Testis (tissue), 2 donors: ENCODE measurements at regions not wholly inside any gene's neighbourhood (a gene's known extent, or its start where the extent isn't known, plus 50 kb on each side); places are given as distances from the start of the nearest gene placed in this dataset.

Experiments used
- DNase-seq: peaks from one replicate; pipeline ENCODE4 v3.0.0-alpha.2; 2019
- H3K27ac ChIP-seq, 2 donors: fragments of 200-600 bp; sonication (generic); one replicate each; pipeline ENCODE4 v1.5.1; 2019
- H3K27me3 ChIP-seq: fragments of 200-600 bp; sonication (generic); one replicate; pipeline ENCODE4 v1.5.1; 2019
- H3K36me3 ChIP-seq: fragments of 200-600 bp; sonication (generic); one replicate; pipeline ENCODE4 v1.5.1; 2017; ENCODE audit warnings: low read depth; ENCODE audit errors: missing control alignments
- H3K4me1 ChIP-seq: fragments of 200-600 bp; sonication (generic); one replicate; pipeline ENCODE4 v1.5.1; 2019
- H3K4me3 ChIP-seq, 2 donors: fragments of 200-600 bp; sonication (generic); one replicate each; pipeline ENCODE4 v1.5.1; 2017 to 2019
- H3K9me3 ChIP-seq: fragments of 200-600 bp; sonication (generic); one replicate; pipeline ENCODE4 v1.5.1; 2017
- POLR2A ChIP-seq: fragments of 450-650 bp; IDR thresholded peaks from one replicate; pipeline ENCODE4 v1.6.1; 2017; ENCODE audit warnings: antibody characterized with exemption, mild to moderate bottlenecking, moderate library complexity
- WGBS, 2 donors: methylation state at CpG; one replicate each; pipeline ENCODE4 v1.1.5; 2018; 5-methylcytosine and 5-hydroxymethylcytosine counted together
- intact Hi-C: fragments of 100-400 bp; cut with DNase I; formaldehyde crosslinking; loops from one replicate; pipeline ENCODE4 v1.15.1; 2023; ENCODE audit warnings: low total_unique reads
- TF ChIP-seq, protein P1 (sequence below), 3 experiments: fragments of 450-650 bp in 2 of 3; fragments of 200-600 bp in 1 of 3; sonication (generic) in 1 of 3; IDR thresholded peaks; one replicate each; pipeline ENCODE4 v1.5.1; 2016 to 2019; ENCODE audit warnings: antibody characterized with exemption in 3 of 3, mild to moderate bottlenecking in 2 of 3, moderate library complexity in 1 of 3

DNA sequence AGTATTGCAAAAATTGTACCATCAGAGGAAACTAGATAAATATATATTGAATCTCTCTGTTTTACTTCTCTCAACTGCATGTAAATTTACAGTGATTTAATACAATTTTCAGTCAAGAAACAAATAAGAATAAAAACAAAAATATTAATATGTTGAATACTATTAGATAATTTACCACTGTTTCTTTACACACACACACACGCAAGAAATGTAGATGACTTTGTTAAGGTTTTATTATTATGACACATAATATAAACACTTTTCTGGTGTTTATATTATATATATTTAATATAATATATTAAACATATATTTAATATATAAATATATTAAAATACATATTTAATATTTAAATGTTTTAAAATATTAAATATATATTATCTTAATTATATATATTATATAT is 814.3 kb upstream of the CDH10 start:
- Histone ChIP-seq H3K27ac (no peak overlapping the region), H3K4me1 (no peaks in the 10 kb centered on the region), H3K36me3 (no peaks in the 10 kb centered on the region), H3K4me3 (no peak overlapping the region), H3K9me3 (no peaks in the 10 kb centered on the region), H3K27me3 (no peaks in the 10 kb centered on the region)
- intact Hi-C loops, result no loop called here
- no peak for DNase-seq
- no peak for TF ChIP-seq POLR2A
- TF ChIP-seq, protein P1, sequence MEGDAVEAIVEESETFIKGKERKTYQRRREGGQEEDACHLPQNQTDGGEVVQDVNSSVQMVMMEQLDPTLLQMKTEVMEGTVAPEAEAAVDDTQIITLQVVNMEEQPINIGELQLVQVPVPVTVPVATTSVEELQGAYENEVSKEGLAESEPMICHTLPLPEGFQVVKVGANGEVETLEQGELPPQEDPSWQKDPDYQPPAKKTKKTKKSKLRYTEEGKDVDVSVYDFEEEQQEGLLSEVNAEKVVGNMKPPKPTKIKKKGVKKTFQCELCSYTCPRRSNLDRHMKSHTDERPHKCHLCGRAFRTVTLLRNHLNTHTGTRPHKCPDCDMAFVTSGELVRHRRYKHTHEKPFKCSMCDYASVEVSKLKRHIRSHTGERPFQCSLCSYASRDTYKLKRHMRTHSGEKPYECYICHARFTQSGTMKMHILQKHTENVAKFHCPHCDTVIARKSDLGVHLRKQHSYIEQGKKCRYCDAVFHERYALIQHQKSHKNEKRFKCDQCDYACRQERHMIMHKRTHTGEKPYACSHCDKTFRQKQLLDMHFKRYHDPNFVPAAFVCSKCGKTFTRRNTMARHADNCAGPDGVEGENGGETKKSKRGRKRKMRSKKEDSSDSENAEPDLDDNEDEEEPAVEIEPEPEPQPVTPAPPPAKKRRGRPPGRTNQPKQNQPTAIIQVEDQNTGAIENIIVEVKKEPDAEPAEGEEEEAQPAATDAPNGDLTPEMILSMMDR (IDR thresholded peaks at IDR 0.05), result no peak
- 80 to 91% methylated on average over 1 of the region's 1 CpG for WGBS, 2 donors

DNA sequence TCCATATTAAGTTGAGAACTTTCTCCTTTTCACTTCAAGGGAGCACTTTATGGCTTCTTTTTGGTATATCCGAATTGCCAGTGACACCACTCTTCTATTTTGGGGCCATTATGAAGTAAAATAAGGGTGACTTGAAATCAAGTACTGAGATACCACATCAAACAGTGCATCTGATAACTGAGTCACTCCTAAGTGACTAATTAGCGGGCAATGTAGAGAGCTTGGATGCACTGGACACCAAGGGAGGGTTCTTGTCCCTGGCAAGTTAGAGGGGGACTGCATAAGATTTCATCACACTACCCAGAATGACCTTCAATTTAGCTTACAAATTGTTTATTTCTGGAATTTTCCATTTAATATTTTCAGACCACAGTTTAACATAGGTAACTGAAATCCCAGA is 813.9 kb upstream of the CDH10 start:
- Histone ChIP-seq H3K9me3 (no peaks in the 10 kb centered on the region), H3K36me3 (no peaks in the 10 kb centered on the region), H3K4me3 (no peak overlapping the region), H3K4me1 (no peaks in the 10 kb centered on the region), H3K27me3 (no peaks in the 10 kb centered on the region), H3K27ac (no peak overlapping the region)
- intact Hi-C loops, result no loop called here
- TF ChIP-seq, protein P1 (IDR thresholded peaks at IDR 0.05), result no peak
- no peak for TF ChIP-seq POLR2A
- DNase-seq, result no peak
- 86% methylated on average over 2 of the region's 2 CpGs for WGBS, 2 donors

DNA sequence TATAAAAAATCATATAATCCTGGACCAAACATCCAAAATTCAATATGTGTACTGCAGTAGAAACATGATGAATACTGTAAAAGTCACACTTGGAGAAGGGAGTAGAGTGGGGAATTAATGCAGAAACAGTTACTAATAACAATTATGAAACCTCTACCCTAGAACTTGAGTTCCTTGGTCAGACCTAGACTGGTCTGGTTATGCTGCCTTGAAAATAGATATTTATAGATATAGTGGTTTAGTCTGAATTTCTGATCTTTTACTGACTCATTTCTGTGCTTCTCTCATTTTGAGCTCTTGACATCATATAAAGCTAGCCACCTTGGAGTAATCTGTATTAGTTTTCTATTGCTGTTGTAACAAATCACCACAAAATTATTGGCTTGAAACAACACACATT is 808.7 kb upstream of the CDH10 start:
- TF ChIP-seq, protein P1 (IDR thresholded peaks at IDR 0.05), result no peak
- no peak overlapping the region for H3K27ac ChIP-seq
- no peaks in the 10 kb centered on the region for H3K36me3 ChIP-seq
- H3K4me1 ChIP-seq, result no peaks in the 10 kb centered on the region
- intact Hi-C loops, result no loop called here
- H3K4me3 ChIP-seq, result no peak overlapping the region
- DNase-seq, result no peak
- H3K9me3 ChIP-seq, result no peaks in the 10 kb centered on the region
- no peaks in the 10 kb centered on the region for H3K27me3 ChIP-seq

- Histone ChIP-seq H3K27me3 (no peaks in the 10 kb centered on the region), H3K4me1 (no peaks in the 10 kb centered on the region), H3K27ac (no peak overlapping the region), H3K9me3 (no peaks in the 10 kb centered on the region), H3K4me3 (no peak overlapping the region), H3K36me3 (no peaks in the 10 kb centered on the region)
- TF ChIP-seq, protein P1 (IDR thresholded peaks at IDR 0.05), result no peak
- DNase-seq, result no peak
- intact Hi-C loops, result no loop called here
- 83 to 92% methylated on average over 2 of the region's 2 CpGs for WGBS, 2 donors
Observed at GRCh38 chr5:25451294-25451693, 806.5 kb upstream of the CDH10 start.

DNA sequence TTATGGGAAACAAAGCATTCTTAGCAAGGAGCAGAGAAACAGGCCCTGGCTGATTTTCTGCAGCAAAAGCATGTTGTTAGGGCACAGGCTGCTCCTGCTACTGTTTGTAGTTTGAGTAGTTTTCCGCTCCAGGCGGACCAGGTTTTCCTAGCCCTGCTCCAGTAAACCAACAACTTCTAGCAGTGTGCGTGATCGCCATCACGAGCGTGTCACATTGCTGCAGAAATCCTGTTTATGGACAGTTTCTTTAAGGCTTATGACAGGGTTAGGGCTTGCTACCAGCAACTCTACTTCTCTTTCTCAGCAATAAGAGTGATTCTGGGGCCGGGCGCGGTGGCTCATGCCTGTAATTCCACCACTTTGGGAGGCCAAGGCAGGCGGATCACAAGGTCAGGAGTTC is 803.9 kb upstream of the CDH10 start:
- H3K4me1 ChIP-seq, result no peaks in the 10 kb centered on the region
- no peaks in the 10 kb centered on the region for H3K9me3 ChIP-seq
- WGBS, 2 donors, result 77 to 86% methylated on average over 10 of the region's 10 CpGs
- H3K27me3 ChIP-seq, result no peaks in the 10 kb centered on the region
- DNase-seq, result no peak
- H3K36me3 ChIP-seq, result no peaks in the 10 kb centered on the region
- H3K4me3 ChIP-seq, result no peak overlapping the region
- no peak for TF ChIP-seq POLR2A
- TF ChIP-seq, protein P1 (IDR thresholded peaks at IDR 0.05), result no peak
- H3K27ac ChIP-seq, result no peak overlapping the region
- intact Hi-C loops, result no loop called here
